ENCODE measurements at regions not wholly inside any gene's neighbourhood (a gene's known extent, or its start where the extent isn't known, plus 50 kb on each side); places are given as distances from the start of the nearest gene placed in this dataset.
A peak's percentile ranks its signal among the peaks of the same experiment; 100 is the strongest.

DNA sequence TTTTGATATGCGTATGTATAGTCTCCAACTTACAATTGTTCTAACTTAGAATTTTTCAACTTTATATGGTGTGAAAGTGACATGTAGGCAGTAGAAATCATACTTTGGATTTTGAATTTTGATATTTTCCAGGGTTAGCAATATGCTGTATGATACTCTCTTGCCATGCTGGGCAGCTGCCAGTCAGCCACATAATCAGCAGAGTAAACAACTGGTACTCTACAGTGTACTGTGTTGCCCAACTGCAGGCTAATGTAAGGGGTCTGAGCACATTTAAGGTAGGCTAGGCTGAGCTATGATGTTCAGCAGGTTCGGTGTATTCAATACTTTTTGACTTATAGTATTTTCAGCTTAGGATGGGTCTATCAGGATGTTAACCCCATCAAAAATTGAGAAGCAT, 52.0 kb upstream of the RYK start:
- Histone ChIP-seq H3K9me3 (no peaks in the 10 kb centered on the region), H3K27me3 (no peaks in the 10 kb centered on the region), H3K4me3 (no peak overlapping the region), H3K27ac (no peak overlapping the region), H3K36me3 (no peaks in the 10 kb centered on the region), H3K4me1 (no peaks in the 10 kb centered on the region)
- DNase-seq (peak in 1 of 3 donors; percentile 38), ATAC-seq (peak in 2 of 4 donors; percentile 57 to 81)
- 74% methylated on average over 2 of the region's 2 CpGs for WGBS (ENCODE audit: insufficient coverage, low coverage, low lambda C conversion rate, missing lambda C conversion rate)
- no peak for TF ChIP-seq POLR2A (IDR thresholded peaks at IDR 0.05)
- TF ChIP-seq, protein P1, sequence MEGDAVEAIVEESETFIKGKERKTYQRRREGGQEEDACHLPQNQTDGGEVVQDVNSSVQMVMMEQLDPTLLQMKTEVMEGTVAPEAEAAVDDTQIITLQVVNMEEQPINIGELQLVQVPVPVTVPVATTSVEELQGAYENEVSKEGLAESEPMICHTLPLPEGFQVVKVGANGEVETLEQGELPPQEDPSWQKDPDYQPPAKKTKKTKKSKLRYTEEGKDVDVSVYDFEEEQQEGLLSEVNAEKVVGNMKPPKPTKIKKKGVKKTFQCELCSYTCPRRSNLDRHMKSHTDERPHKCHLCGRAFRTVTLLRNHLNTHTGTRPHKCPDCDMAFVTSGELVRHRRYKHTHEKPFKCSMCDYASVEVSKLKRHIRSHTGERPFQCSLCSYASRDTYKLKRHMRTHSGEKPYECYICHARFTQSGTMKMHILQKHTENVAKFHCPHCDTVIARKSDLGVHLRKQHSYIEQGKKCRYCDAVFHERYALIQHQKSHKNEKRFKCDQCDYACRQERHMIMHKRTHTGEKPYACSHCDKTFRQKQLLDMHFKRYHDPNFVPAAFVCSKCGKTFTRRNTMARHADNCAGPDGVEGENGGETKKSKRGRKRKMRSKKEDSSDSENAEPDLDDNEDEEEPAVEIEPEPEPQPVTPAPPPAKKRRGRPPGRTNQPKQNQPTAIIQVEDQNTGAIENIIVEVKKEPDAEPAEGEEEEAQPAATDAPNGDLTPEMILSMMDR (IDR thresholded peaks at IDR 0.05), result no peak
- intact Hi-C loops (cut with DNase I), result loop anchor here (10.0 kb wide), 2 partner anchors 88 to 172 kb away; no protein-coding TSS in a partner anchor

GRCh38 chr3:134300520-134300919, 49.9 kb upstream of the RYK start:
- Histone ChIP-seq H3K4me1 (no peaks in the 10 kb centered on the region), H3K27ac (no peak overlapping the region), H3K27me3 (no peaks in the 10 kb centered on the region), H3K36me3 (no peaks in the 10 kb centered on the region), H3K4me3 (no peak overlapping the region), H3K9me3 (no peaks in the 10 kb centered on the region)
- ATAC-seq, result no peak
- DNase-seq, result no peak
- intact Hi-C loops (cut with DNase I), result loop anchor here (10.0 kb wide), 2 partner anchors 86 to 174 kb away; no protein-coding TSS in a partner anchor
- 92% methylated on average over 2 of the region's 3 CpGs for WGBS (ENCODE audit: insufficient coverage, low coverage, low lambda C conversion rate, missing lambda C conversion rate)
- TF ChIP-seq POLR2A (IDR thresholded peaks at IDR 0.05), result no peak
- TF ChIP-seq, protein P1 (IDR thresholded peaks at IDR 0.05), result no peak
